Stimulated activated CD8-positive, alpha-beta memory T cell treated with anti-CD3 and anti-CD28 coated beads, Interleukin-15, amount 100 ng/mL, for 48 hours (primary cell): ENCODE measurements at regions not wholly inside any gene's neighbourhood (a gene's known extent, or its start where the extent isn't known, plus 50 kb on each side); places are given as distances from the start of the nearest gene placed in this dataset.
"Not testable (repeated sequence)": the region's sequence is repeated elsewhere in the genome, so short reads cannot be mapped to it uniquely, and the experiment has no call there.

Experiments used
- DNase-seq, 2 donors: peaks; one replicate each; pipeline ENCODE4 v3.0.0-alpha.2; 2020; ENCODE audit warnings: low read depth in 2 of 2

- no peak for DNase-seq
These were observed 742.0 kb downstream of the GALC start for GRCh38 chr14:87251011-87251410.

- no peak for DNase-seq
These were observed 751.8 kb downstream of the GALC start for GRCh38 chr14:87241018-87241768.

- not testable (repeated sequence) for DNase-seq
These were observed 752.7 kb downstream of the GALC start for GRCh38 chr14:87240319-87240718.

- no peak for DNase-seq
These were observed 759.1 kb downstream of the GALC start for GRCh38 chr14:87233806-87234384.

GRCh38 chr14:87233266-87233665 is 759.7 kb downstream of the GALC start:
- DNase-seq, result no peak

GRCh38 chr14:87231336-87232026 is 761.5 kb downstream of the GALC start:
- no peak for DNase-seq

- DNase-seq, result no peak
These were observed 762.3 kb downstream of the GALC start for GRCh38 chr14:87230726-87231125.

GRCh38 chr14:87229131-87229530 is 763.9 kb downstream of the GALC start:
- DNase-seq, result no peak

GRCh38 chr14:87217023-87217422 is 776.0 kb downstream of the GALC start:
- DNase-seq, result no peak

- DNase-seq, result no peak
These were observed 778.4 kb downstream of the GALC start for GRCh38 chr14:87214558-87214957.

GRCh38 chr14:87207756-87208155 is 785.2 kb downstream of the GALC start:
- DNase-seq, result no peak

- DNase-seq, result no peak
These were observed 787.2 kb downstream of the GALC start for GRCh38 chr14:87205811-87206210.

GRCh38 chr14:87203346-87203745 is 789.6 kb downstream of the GALC start:
- no peak for DNase-seq

- DNase-seq, result no peak
These were observed 793.6 kb downstream of the GALC start for GRCh38 chr14:87199381-87199780.

- no peak for DNase-seq
These were observed 796.5 kb downstream of the GALC start for GRCh38 chr14:87196436-87196835.

GRCh38 chr14:87187786-87188185 is 805.2 kb downstream of the GALC start:
- DNase-seq, result no peak

GRCh38 chr14:87186737-87187136 is 806.2 kb downstream of the GALC start:
- DNase-seq, result no peak

GRCh38 chr14:87185961-87186560 is 806.9 kb downstream of the GALC start:
- DNase-seq, result no peak

- no peak for DNase-seq
These were observed 808.8 kb downstream of the GALC start for GRCh38 chr14:87184180-87184579.

GRCh38 chr14:87181288-87181687 is 811.7 kb downstream of the GALC start:
- DNase-seq, result no peak

- no peak for DNase-seq
These were observed 813.0 kb downstream of the GALC start for GRCh38 chr14:87179936-87180335.

GRCh38 chr14:87178277-87178676 is 814.7 kb downstream of the GALC start:
- no peak for DNase-seq

- DNase-seq, result no peak
These were observed 817.8 kb downstream of the GALC start for GRCh38 chr14:87175175-87175574.
